Central memory CD4-positive, alpha-beta T cell (primary cell): ENCODE measurements at regions not wholly inside any gene's neighbourhood (a gene's known extent, or its start where the extent isn't known, plus 50 kb on each side); places are given as distances from the start of the nearest gene placed in this dataset.
"Not testable (repeated sequence)": the region's sequence is repeated elsewhere in the genome, so short reads cannot be mapped to it uniquely, and the experiment has no call there.

Experiments
- DNase-seq: peaks from one replicate; pipeline ENCODE4 v3.0.0; 2022

DNA sequence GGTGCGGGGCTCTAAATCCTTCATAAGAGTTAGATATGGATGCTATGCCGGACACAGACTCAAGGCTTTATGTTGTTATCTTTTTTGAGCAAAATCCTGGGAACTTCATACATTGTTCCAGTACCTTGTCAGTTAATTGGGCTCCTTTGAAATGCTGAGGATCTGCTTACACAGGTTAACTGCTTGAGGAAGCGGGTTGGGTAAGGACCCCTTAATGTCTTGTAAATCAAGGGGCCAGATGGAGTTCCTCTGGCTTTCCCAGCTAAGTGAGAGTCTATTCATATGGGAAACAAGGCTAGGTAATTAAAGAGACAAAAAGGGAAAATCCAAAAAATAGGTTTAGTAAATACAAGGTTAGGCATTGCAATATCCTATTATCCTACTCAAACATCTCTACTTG lies 141.5 kb downstream of the OR2B2 start:
- no peak for DNase-seq

DNA sequence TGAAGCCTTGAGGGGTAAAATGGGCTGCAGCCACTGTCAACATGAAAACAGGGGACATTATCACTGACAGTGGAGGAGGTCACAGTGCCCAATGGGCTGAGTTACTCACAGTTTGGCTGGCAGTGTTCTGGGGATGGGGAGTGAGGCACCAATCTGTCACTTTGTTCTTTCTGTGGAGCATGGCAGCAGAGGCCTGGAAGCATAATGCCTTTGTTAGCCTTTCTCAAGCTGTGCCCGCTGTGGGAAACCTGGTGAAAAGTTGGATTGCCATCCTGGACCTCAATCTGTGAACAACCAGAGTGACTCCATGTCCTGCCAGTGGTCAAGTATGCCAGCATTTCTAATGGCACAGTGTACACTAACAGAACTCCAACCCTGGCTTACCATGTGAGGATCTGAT lies 143.6 kb downstream of the OR2B2 start:
- DNase-seq = no peak

DNA sequence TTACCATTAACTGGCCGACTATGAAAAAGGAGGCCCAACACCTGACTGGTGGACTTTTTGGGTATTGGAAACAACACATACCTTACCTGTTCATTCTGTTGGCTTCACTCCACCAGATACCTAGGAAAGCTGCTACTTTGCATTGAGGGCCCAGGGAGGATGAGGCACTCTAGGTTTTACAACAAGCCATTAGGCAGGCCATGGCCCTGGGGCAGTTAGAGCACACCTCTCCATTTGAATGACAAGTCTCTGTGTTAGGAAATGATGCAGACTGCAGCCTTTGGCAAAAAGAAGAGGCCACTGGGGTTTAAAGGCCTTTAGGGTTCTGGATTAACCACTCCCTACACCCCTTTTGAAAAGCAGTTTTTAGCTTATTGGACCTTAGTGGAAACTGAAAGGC lies 144.3 kb downstream of the OR2B2 start:
- no peak for DNase-seq

DNA sequence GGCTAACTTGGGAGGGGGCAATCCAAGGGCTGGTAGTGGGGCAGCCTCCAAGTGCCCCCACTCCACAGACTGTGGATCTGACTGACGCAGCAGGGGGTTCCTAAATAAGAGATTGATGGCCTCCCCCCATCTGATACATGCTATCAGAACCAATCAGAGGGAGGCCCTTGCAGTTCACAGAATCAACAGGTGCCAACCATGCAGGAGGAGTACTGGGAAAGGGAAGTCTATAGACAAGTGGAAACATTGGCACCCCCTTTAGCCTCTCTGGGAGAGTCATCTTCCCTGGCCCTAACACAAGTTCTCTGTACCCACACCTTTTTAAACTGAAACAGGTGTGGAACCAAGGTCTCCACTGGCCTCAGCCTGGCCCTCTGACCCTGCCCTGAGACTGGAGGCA lies 145.8 kb downstream of the OR2B2 start:
- no peak for DNase-seq

DNA sequence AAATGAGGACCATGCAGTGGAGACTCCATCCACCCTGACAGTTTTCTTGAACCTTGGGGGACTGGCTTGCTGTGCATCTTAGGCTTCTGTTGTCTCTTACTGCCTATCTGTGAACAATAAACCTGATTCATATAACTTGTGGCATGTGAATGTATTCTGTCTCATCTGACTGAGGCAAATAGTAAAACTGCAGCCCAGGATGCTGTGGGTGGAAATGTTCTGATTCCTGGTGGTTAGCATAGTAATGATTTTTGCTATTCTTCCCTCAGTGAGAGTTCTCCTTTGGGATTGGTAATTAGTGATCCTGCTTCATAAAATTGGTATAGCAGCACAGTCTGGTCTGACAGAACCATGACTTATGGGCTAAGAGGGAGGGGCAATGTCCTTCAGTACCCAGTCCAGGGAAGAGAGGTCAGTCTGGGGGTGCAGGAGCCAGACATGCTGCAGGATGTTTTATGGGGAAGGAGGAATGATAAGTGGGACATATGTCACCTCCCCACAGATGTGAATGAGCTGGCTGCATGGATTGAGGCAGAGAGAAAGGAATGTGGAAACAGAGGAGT lies 147.1 kb downstream of the OR2B2 start:
- DNase-seq = no peak

DNA sequence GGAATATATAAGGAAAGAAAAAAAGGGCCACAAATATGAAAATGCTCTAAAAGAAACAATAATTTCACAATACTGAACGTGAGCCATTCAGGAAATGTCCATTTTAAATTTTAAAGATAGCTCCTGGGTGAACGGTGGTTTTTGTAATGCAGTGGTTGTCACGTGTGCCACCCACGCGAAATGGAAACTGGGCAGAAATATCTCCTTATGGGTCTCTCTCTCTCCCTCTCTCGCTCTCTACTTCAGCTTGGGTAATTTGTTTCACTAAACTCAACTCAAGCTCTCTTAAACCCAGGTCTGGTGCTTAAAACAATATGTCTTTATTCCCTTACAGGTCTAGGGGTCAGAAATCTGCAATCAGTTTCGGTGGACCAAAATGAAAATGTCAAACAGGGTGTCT lies 150.8 kb downstream of the OR2B2 start:
- no peak for DNase-seq

DNA sequence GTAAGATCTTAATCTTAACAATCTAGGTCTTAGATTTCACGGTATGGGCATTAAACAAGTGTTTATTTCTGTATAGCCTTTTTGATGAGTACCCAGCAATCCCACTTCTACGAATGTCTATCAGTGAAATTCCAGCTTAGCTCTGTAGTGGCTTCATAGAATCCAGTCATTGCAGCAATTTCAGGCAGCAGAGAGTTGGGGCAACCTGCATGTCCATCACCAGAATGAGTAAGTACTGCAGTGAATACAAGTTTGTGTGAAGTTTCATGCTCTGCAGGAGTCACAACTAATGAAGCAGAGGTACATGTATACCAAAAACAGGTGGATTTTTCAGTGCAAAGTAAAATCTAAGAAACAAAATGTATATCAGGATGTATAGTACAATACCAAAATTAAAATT lies 151.7 kb downstream of the OR2B2 start:
- DNase-seq = no peak

DNA sequence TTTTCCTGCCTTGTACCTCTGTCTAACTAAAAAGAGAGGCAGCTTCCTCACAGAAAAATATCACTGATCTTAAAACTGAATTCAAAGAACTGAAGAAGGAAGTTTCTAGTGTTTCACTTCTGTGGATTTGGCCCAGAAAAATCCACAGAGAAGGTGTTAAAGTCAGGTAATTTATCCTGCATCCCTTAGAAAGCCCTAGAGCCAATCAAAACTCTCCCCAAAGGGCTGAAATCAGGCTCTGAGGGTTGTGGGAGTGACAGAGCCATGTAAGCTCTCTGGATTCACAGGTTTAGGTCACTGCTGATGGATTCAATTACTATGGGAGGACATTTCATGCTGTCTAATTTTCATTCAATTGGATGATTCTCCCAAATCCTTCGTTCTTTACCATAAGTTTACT lies 152.3 kb downstream of the OR2B2 start:
- no peak for DNase-seq

DNA sequence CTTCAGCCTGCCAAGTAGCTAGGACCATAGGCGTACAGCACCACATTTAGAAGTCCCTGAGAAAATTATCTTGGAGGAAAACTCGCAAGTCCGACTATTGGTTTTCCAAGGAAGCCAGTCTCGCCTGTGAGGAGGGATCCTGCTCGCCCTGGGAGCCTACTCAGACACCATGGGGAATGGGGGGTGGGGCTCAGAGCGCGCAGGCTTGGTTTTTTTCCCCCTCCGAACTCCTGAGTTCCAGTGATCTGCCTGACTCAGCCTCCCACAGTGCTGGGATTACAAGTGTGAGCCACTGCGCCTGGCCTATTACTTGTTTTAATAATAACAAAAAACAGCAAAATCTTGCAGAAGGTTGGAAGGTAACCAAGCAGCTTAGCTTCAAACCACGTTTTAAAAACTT lies 153.7 kb downstream of the OR2B2 start:
- DNase-seq = no peak

DNA sequence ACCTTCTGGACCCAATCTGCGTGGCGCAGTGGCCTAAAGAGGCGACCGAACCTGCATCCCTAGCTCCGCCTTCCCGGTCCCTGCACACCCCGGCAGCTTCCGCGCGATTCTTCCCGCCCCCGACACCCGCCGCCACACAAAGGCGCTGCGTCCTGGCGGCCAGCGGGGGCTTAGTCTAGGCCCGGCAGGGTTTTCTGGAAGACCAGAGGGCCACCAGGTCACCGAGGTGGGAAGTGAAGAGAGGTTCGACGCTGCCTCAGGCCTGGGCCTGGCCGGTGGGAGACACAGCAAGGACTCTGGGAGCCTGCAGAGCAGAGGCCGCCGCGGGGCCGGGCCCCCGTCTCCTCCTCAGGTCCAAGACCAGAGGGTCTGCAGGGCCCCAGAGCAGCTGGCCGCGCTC lies 154.9 kb downstream of the OR2B2 start:
- peak; percentile 31 for DNase-seq

DNA sequence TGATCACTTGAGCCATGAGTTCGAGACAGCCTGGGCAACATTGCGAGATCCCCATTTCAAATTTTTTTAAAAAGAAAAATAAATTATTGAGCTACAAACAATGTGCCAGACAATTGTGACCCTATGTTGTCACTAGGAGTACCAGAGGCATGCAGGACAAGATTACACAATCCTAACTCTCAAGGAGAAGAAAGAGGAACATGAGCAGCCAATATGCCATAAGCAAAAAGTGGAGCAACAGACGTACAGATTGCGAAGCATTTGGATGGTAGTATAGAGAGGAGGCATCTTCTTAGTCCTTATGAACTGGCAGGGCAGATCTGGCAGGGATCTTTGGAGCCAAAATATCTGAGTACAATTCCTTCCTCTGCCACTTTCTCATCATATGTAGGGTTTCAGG lies 156.4 kb downstream of the OR2B2 start:
- DNase-seq = no peak

DNA sequence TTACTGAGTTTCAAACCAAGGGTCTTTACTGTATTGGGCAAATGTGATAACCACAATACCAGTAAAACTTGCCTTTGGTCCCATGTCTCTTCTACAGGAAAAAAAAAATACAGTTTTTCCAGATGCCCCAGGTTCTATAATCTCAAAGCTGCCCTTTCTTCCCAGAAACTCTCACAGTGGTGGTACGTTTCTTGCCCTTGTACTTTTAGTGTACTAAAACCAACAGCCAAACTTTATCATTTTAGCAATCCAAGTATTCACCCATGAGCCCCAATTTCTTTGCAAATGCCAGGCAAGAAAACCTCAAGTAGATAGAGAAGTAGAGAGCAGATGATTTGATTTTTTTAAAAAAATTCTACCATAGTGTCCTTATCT lies 157.8 kb downstream of the OR2B2 start:
- no peak for DNase-seq

DNA sequence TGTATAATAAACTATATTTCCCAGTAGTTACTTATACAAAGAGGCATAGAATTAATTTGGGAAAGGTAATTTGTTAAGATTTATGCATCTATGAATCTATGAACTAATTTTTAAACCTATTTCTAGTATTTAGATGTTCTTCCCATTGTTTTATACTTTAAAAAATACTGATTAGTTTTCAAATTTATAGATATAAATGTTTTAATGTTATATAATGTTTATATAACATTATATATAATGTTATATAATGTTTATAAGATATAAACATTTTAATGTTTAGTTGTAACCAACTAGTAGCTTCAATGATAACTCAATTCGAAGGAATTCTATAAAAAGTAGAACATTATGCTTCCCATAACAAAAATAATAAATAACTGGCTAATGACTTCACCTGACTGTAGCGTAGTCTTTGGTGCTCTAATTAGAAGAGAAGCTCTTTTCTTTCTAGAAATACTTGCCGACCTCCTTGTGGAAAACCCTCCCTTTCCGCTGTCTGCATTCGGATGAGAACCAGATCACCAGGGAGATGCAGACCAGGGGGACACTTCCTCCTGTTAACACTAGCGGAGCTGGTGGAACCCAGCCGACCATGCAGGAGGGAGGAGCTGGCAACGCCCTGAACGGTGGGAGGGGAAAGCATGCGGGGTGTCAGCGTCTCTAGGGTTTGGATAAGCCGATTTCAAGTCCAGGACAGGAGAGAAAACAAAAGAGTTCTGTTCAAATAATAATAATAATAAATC lies 158.4 kb downstream of the OR2B2 start:
- peak; percentile 32 for DNase-seq

DNA sequence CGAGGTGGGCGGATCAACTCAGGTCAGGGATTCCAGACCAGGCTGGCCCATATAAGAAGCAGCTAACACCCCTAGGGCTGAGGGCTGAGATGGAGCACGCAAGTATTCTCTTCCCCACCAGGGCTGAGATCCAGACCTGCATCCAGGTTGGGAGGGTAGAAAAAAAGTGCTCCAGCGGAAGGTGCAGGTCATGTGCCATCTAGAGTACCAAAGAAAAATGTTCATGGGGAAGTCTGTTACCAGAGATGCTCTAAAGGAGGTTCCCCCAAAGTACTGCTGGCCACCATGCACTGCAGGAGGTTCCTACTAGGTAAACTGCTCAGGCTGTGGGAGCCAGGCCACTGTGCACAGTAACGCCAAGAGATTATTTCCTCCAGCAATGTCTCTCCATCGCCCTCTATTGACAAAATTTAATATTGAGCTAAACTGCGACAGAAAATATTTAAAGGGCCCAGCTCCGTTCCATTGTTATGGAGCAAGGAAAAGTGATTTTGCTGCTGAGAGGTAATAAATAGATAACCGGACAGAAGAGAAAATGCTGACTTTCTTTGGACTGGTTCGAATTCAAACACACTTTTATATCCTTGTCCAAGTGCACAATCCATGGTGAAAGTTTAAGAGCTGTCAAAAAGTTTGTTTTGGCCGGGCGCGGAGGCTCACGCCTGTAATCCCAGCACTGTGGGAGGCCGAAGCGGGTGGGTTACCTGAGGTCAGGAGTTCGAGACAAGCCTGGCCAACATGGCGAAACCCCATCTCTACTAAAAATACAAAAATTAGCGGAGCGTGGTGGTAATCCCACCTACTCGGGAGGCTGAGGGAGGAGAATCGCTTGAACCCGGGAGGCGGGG lies 159.9 kb downstream of the OR2B2 start:
- DNase-seq = peak; percentile 74

DNA sequence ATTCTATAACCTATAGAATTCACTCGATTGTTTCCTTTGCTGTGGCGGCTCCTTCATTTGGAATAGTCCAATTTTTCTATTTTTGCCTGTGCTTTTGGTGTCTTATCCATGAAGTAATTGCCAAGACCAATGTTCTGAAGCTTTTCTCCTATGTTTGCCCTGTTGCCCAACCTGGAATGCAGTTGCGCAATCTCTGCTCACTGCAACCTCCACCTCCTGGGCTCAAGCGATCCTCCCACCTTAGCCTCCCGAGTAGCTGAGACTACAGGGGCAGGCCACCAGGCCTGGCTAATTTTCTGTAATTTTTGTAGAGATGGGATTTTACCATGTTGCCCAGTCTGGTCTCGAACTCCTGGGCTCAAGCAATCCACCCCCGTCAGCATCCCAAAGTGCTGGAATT lies 163.5 kb downstream of the OR2B2 start:
- no peak for DNase-seq

DNA sequence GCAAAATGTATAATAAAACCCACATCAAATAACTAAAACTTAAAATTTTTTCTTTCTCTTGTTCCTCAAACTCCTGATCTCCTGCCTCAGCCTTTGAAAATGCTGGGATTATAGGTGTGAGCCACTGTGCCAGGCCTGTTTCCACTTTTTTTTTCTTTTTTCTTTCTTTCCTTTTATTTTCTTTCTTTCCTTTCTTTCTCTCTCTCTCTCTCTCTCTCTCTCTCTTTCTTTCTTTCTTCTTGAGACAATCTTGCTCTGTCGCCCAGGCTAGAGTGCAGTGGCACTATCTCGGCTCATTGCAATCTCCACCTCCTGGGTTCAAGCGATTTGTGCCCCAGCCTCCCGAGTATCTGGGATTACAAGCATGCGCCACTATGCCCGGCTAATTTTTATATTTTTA lies 164.6 kb downstream of the OR2B2 start:
- DNase-seq = no peak

DNA sequence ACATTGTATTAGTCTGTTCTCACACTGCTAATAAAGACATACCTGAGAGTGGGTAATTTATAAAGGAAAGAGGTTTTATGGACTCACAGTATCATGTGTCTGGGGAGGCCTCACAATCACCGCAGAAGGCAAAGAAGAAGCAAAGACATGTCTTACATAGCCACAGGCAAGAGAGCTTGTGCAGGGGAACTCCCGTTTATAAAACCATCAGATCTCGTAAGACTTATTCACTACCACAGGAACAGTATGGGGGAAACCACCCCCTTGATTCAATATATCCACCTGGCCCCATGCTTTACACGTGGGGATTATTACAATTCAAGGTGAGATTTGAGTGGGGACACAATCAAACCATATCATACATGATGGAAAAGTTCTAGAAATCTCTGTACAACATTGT lies 165.3 kb downstream of the OR2B2 start:
- DNase-seq = not testable (repeated sequence)

DNA sequence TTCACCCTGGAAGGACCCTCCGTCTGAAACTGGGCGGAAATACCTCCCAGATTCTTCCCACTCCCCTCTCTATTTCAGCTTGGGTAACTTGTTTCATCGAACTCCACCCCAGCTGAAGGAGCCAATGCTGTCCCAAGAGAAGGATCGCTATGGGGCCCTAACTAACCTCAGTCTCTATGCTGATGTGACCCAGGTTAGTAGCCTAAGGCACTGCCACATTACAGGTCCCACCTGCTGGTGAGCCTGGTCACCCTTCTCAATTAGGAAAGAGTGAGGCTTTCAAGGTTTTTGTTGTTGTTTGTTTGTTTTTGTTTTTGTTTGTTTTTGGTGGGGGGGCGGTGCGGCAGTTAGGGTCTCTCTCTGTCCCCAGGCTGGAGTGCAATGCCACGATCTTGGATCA lies 168.4 kb downstream of the OR2B2 start:
- no peak for DNase-seq

DNA sequence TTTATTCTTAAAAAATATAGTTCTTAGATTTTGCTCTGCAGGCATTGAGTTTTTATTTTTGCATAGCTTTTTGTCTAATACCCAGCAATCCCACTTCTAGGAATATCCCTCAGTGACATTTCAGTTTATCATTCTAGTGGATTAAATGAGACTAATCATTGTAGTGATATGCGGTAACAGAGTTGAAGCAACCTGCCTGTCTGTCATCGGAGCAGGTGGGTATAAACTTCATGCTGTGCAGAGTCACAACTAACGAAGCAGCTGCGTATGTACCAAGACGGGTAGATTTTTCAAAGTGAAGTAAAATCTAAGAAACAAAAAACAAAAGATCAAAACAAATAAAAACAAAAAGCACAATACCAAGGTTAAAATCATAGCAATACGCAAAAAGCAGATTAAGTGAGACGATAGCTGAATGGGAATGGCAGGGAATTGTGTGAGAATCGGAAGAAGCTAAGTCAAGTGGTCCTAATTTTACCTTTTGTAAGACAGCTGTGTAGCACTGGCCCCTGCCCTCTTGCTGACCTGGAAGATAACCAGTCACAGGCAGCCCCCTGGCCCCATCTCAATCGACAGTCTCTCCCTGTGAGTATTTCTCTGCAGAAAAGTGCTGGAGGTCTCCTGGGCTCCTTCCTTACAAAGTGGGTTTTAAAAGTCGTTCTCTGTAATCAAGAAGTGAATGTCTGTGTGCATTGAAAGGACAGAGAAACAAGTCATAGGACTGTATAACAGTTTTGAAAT lies 169.2 kb downstream of the OR2B2 start:
- no peak for DNase-seq

DNA sequence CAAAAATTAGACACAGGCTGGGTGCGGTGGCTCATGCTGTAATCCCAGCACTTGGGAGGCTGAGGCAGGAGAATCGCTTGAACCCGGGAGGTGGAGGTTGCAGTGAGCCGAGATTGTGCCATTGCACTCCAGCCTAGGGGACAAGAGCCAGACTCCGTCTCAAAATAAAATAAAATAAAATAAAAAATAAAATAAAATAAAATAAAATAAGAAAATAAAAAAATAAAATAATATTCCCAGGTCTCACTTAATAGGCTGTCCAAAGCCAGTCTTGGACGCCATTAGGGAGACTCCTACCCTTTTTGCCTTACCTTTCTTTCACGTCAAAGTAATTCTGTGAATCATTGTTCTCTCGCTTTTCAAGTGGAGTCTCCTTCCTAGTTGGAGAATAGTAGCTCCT lies 172.3 kb downstream of the OR2B2 start:
- DNase-seq = not testable (repeated sequence)

DNA sequence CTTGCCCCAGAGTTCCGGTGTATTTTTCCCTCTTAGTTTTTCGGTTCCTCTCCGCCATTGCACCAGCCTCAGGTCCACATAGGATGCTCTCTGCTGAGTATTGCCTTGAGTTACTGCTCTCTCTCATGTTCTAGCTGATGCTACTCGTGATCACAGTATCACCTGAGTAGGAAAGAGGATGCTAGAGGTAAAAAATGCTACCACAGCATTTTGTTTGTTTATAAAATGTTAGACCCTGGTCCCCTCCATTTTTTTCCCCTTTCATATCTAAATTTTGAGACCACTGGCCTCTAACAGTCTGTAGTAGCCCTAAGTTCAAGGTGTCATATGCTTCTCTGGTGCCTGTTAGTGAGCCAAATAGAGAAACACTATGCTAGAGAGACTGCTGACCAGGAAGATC lies 175.5 kb downstream of the OR2B2 start:
- DNase-seq = no peak

DNA sequence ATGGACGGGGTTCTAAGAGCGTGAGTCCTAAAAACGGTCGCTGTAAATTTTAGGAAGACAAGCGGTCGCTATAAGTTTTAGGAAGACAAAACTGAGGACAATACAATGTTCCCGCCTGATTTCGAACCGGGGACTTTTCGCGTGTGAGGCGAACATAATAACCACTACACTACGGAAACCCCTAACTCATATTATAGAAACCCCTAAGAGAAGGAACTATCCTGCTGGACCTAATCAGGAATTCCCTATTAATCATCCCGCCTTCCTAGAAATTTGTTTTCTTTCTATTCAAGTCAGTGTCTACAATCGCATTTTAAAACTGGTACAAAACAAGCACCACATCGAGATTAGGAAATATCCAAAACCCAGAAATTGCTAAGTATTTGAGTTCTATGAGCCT lies 183.8 kb downstream of the OR2B2 start:
- no peak for DNase-seq

DNA sequence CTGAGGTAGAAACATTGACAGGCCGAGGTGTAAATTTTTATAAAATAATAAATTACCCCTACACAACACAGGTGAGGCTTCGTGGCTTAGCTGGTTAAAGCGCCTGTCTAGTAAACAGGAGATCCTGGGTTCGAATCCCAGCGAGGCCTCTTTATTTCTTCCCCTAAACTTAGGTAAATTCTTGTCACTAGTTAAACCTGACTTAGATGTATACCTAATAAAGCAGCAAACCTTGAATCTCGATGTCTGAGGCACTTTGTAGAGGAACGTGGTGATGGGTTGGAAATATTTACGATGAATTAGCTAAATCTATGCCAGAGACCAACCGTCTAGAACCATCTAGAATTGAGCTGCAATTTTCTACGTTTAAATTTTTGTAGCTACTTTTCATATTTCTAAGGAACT lies 185.6 kb downstream of the OR2B2 start:
- DNase-seq = no peak
